AG09309 (cell line): ENCODE measurements at regions not wholly inside any gene's neighbourhood (a gene's known extent, or its start where the extent isn't known, plus 50 kb on each side); places are given as distances from the start of the nearest gene placed in this dataset.

Experiments
- DNase-seq: peaks from one replicate; pipeline ENCODE4 v3.0.0-alpha.2; 2010; ENCODE audit warnings: low read depth
- H3K4me3 ChIP-seq: 2 replicates; pipeline ENCODE4 v1.5.1; 2011; ENCODE audit warnings: mild to moderate bottlenecking, low read depth, low read length, moderate library complexity; ENCODE audit not compliant: control insufficient read depth
- TF ChIP-seq, protein P1 (sequence below): IDR thresholded peaks from 2 replicates; pipeline ENCODE4 v1.5.1; 2011; ENCODE audit warnings: mild to moderate bottlenecking, low read depth, low read length, inconsistent platforms; ENCODE audit not compliant: insufficient read depth, control insufficient read depth; ENCODE audit errors: missing control alignments

- TF ChIP-seq, protein P1, sequence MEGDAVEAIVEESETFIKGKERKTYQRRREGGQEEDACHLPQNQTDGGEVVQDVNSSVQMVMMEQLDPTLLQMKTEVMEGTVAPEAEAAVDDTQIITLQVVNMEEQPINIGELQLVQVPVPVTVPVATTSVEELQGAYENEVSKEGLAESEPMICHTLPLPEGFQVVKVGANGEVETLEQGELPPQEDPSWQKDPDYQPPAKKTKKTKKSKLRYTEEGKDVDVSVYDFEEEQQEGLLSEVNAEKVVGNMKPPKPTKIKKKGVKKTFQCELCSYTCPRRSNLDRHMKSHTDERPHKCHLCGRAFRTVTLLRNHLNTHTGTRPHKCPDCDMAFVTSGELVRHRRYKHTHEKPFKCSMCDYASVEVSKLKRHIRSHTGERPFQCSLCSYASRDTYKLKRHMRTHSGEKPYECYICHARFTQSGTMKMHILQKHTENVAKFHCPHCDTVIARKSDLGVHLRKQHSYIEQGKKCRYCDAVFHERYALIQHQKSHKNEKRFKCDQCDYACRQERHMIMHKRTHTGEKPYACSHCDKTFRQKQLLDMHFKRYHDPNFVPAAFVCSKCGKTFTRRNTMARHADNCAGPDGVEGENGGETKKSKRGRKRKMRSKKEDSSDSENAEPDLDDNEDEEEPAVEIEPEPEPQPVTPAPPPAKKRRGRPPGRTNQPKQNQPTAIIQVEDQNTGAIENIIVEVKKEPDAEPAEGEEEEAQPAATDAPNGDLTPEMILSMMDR: no peak
- no peak overlapping the region for H3K4me3 ChIP-seq
- no peak for DNase-seq
Observed at GRCh38 chr7:26504411-26505120, 212.9 kb downstream of the SNX10 start.

DNA sequence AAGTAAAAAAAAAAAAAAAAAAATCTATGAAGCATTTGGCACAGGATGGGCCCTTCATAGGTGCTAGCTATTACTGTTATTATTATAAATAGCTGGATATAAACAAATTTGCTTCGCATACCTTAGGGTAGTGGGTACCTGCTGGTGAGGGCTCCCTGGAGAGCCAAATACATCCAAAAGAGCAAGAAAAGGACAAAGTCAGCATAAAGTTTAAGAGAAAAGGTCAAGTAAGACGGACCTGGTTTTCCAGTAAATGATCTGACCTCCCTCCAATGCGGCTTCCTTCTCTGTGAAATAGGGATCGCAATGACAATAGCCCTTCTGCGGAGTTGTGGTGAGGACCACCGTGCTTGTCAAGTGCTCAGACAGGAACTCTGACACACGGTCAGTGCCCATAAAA, 214.5 kb downstream of the SNX10 start:
- H3K4me3 ChIP-seq: no peak overlapping the region
- TF ChIP-seq, protein P1: no peak
- no peak for DNase-seq

GRCh38 chr7:26507108-26507987, 215.7 kb downstream of the SNX10 start:
- H3K4me3 ChIP-seq: no peak overlapping the region
- TF ChIP-seq, protein P1: no peak
- DNase-seq: no peak

GRCh38 chr7:26508481-26508880, 216.8 kb downstream of the SNX10 start:
- DNase-seq: no peak
- no peak overlapping the region for H3K4me3 ChIP-seq
- TF ChIP-seq, protein P1: no peak

DNA sequence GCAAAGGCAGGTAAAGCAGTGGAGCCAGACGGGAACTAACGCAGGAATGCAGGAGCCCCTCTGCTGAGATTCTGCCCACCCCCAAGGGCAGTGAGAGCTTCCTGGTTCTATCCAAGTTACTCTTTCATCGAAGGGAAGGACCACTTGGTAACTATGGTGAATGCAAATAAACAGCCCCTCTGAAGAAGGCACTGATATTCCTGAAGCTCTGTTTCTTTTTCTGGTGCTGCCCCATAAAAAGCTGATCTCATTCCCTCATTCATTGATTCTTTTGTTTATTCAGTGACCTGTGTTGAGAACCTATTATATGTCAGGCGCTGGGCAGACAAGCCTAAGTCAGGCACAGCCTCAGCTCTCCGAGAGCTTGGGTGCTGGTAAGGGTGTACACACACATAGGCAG, 217.3 kb downstream of the SNX10 start:
- H3K4me3 ChIP-seq: no peak overlapping the region
- DNase-seq: no peak
- TF ChIP-seq, protein P1: no peak

DNA sequence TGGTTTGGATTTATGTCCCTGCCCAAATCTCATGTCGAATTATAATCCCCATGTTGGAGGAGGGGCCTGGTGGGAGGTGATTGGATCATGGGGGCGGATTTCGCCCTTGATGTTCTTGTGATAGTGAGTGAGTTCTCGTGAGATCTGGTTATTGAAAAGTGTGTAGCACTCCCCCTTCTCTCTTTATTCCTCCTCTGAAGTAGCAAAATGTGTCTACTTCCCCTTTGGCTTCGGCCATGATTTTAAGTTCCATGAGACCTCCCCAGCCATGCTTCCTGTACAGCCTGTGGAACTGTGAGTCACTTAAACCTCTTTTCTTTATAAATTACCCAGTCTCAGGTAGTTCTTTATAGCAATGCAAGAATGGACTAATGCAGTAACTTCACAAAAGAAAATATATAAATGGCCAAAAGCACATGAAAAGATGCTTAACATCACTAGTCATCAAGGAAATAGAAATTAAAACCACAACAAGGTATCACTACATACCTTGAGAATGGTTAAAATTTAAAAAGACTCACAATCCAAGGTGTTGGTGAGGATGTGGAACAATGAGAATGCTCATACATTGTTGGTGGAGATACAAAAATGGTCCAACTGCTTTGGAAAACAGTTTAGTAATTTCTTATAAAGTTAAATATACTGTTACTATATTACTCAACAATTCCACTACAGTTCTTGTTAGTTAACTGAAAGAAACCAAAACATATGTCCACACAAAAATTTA, 218.7 kb downstream of the SNX10 start:
- H3K4me3 ChIP-seq: no peak overlapping the region
- TF ChIP-seq, protein P1: no peak
- no peak for DNase-seq
